ENCODE measurements at regions not wholly inside any gene's neighbourhood (a gene's known extent, or its start where the extent isn't known, plus 50 kb on each side); places are given as distances from the start of the nearest gene placed in this dataset.

GRCh38 chr4:59979061-59979460 lies 1221.1 kb upstream of the ADGRL3 start:
- H3K9me3 ChIP-seq (ENCODE audit: low read length) = no peaks in the 10 kb centered on the region
- POLR2A ChIA-PET = no interaction called here
- no peak overlapping the region for H3K4me3 Mint-ChIP-seq
- H3K27me3 ChIP-seq (ENCODE audit: insufficient read depth, low read length, poor library complexity, severe bottlenecking) = no peaks in the 10 kb centered on the region
- no peak overlapping the region for H3K27ac Mint-ChIP-seq
- no peaks in the 10 kb centered on the region for H3K4me1 Mint-ChIP-seq
- H3K27ac ChIP-seq (ENCODE audit: low read depth, low read length) = no peak overlapping the region
- H3K4me3 ChIP-seq (ENCODE audit: low read length) = no peak overlapping the region
- no peaks in the 10 kb centered on the region for H3K36me3 Mint-ChIP-seq
- no peak for DNase-seq
- H3K27me3 Mint-ChIP-seq = no peaks in the 10 kb centered on the region
- no peaks in the 10 kb centered on the region for H3K36me3 ChIP-seq (ENCODE audit: insufficient read depth, low read length)
- H3K4me1 ChIP-seq (ENCODE audit: insufficient read depth, low read length) = no peaks in the 10 kb centered on the region
- CTCF ChIA-PET = no interaction called here
- H3K9me3 Mint-ChIP-seq = peaks cover 5 to 38% (median 9%) of the 10 kb centered on the region in 5 donors

GRCh38 chr4:59983852-59984251 lies 1216.3 kb upstream of the ADGRL3 start:
- H3K9me3 Mint-ChIP-seq = peaks cover 8 to 47% (median 12%) of the 10 kb centered on the region in 5 donors

GRCh38 chr4:59987289-59987688 lies 1212.8 kb upstream of the ADGRL3 start:
- H3K27ac Mint-ChIP-seq = no peak overlapping the region
- Histone ChIP-seq H3K9me3 (ENCODE audit: low read length) (no peaks in the 10 kb centered on the region), H3K4me1 (ENCODE audit: insufficient read depth, low read length) (no peaks in the 10 kb centered on the region), H3K4me3 (ENCODE audit: low read length) (no peak overlapping the region), H3K27me3 (ENCODE audit: insufficient read depth, low read length, poor library complexity, severe bottlenecking) (no peaks in the 10 kb centered on the region), H3K27ac (ENCODE audit: low read depth, low read length) (no peak overlapping the region), H3K36me3 (ENCODE audit: insufficient read depth, low read length) (no peaks in the 10 kb centered on the region)
- no peak overlapping the region for H3K4me3 Mint-ChIP-seq
- no peaks in the 10 kb centered on the region for H3K36me3 Mint-ChIP-seq
- DNase-seq = no peak
- ChIA-PET POLR2A (no interaction called here), CTCF (no interaction called here)
- H3K27me3 Mint-ChIP-seq = no peaks in the 10 kb centered on the region
- no peaks in the 10 kb centered on the region for H3K4me1 Mint-ChIP-seq
- peaks cover 3 to 42% (median 9%) of the 10 kb centered on the region in 5 donors for H3K9me3 Mint-ChIP-seq

More at GRCh38 chr4:59983852-59984251, 1216.3 kb upstream of the ADGRL3 start:
- Mint-ChIP-seq H3K36me3 (no peaks in the 10 kb centered on the region), H3K4me3 (no peak overlapping the region), H3K27me3 (no peaks in the 10 kb centered on the region), H3K27ac (no peak overlapping the region), H3K4me1 (no peaks in the 10 kb centered on the region)
- H3K9me3 ChIP-seq (ENCODE audit: low read length) = no peaks in the 10 kb centered on the region
- ChIA-PET CTCF (no interaction called here), POLR2A (no interaction called here)
- H3K27me3 ChIP-seq (ENCODE audit: insufficient read depth, low read length, poor library complexity, severe bottlenecking) = no peaks in the 10 kb centered on the region
- H3K36me3 ChIP-seq (ENCODE audit: insufficient read depth, low read length) = no peaks in the 10 kb centered on the region
- no peak overlapping the region for H3K4me3 ChIP-seq (ENCODE audit: low read length)
- H3K27ac ChIP-seq (ENCODE audit: low read depth, low read length) = no peak overlapping the region
- no peaks in the 10 kb centered on the region for H3K4me1 ChIP-seq (ENCODE audit: insufficient read depth, low read length)
- no peak for DNase-seq

GRCh38 chr4:59994118-59994517 lies 1206.0 kb upstream of the ADGRL3 start:
- Mint-ChIP-seq H3K9me3 (peaks cover 1 to 55% (median 15%) of the 10 kb centered on the region in 5 donors), H3K4me1 (no peaks in the 10 kb centered on the region), H3K27me3 (no peaks in the 10 kb centered on the region), H3K4me3 (no peak overlapping the region), H3K36me3 (no peaks in the 10 kb centered on the region), H3K27ac (no peak overlapping the region)
- Histone ChIP-seq H3K9me3 (ENCODE audit: low read length) (no peaks in the 10 kb centered on the region), H3K27me3 (ENCODE audit: insufficient read depth, low read length, poor library complexity, severe bottlenecking) (no peaks in the 10 kb centered on the region), H3K4me1 (ENCODE audit: insufficient read depth, low read length) (no peaks in the 10 kb centered on the region), H3K27ac (ENCODE audit: low read depth, low read length) (no peak overlapping the region), H3K4me3 (ENCODE audit: low read length) (no peak overlapping the region), H3K36me3 (ENCODE audit: insufficient read depth, low read length) (no peaks in the 10 kb centered on the region)
- DNase-seq = no peak
- ChIA-PET POLR2A (no interaction called here), CTCF (no interaction called here)

- H3K27me3 ChIP-seq (ENCODE audit: insufficient read depth, low read length, poor library complexity, severe bottlenecking) = no peaks in the 10 kb centered on the region
- H3K9me3 Mint-ChIP-seq = peaks cover 10 to 43% (median 13%) of the 10 kb centered on the region in 5 donors
- CTCF ChIA-PET = no interaction called here
- no peaks in the 10 kb centered on the region for H3K27me3 Mint-ChIP-seq
- H3K27ac ChIP-seq (ENCODE audit: low read depth, low read length) = no peak overlapping the region
- H3K36me3 Mint-ChIP-seq = no peaks in the 10 kb centered on the region
- no peak overlapping the region for H3K27ac Mint-ChIP-seq
- H3K36me3 ChIP-seq (ENCODE audit: insufficient read depth, low read length) = no peaks in the 10 kb centered on the region
- H3K9me3 ChIP-seq (ENCODE audit: low read length) = peaks cover 3% of the 10 kb centered on the region
- no peak overlapping the region for H3K4me3 Mint-ChIP-seq
- H3K4me3 ChIP-seq (ENCODE audit: low read length) = no peak overlapping the region
- H3K4me1 ChIP-seq (ENCODE audit: insufficient read depth, low read length) = no peaks in the 10 kb centered on the region
- no peak for DNase-seq
- H3K4me1 Mint-ChIP-seq = no peaks in the 10 kb centered on the region
- POLR2A ChIA-PET = no interaction called here
Measured at GRCh38 chr4:60002603-60003337, 1197.4 kb upstream of the ADGRL3 start.

- Mint-ChIP-seq H3K27me3 (no peaks in the 10 kb centered on the region), H3K36me3 (no peaks in the 10 kb centered on the region), H3K4me1 (no peaks in the 10 kb centered on the region), H3K27ac (no peak overlapping the region), H3K4me3 (no peak overlapping the region), H3K9me3 (peaks cover 5 to 28% (median 15%) of the 10 kb centered on the region in 5 donors)
- H3K27ac ChIP-seq (ENCODE audit: low read depth, low read length) = no peak overlapping the region
- H3K9me3 ChIP-seq (ENCODE audit: low read length) = no peaks in the 10 kb centered on the region
- no peaks in the 10 kb centered on the region for H3K4me1 ChIP-seq (ENCODE audit: insufficient read depth, low read length)
- POLR2A ChIA-PET = no interaction called here
- no peak overlapping the region for H3K4me3 ChIP-seq (ENCODE audit: low read length)
- CTCF ChIA-PET = no interaction called here
- no peak for DNase-seq
- H3K27me3 ChIP-seq (ENCODE audit: insufficient read depth, low read length, poor library complexity, severe bottlenecking) = no peaks in the 10 kb centered on the region
- H3K36me3 ChIP-seq (ENCODE audit: insufficient read depth, low read length) = no peaks in the 10 kb centered on the region
Measured at GRCh38 chr4:60013464-60014184, 1186.5 kb upstream of the ADGRL3 start.

- POLR2A ChIA-PET = no interaction called here
Measured at GRCh38 chr4:60016971-60017370, 1183.2 kb upstream of the ADGRL3 start.

GRCh38 chr4:60019180-60019579 lies 1180.9 kb upstream of the ADGRL3 start:
- H3K27ac Mint-ChIP-seq = no peak overlapping the region
- H3K27me3 Mint-ChIP-seq = no peaks in the 10 kb centered on the region
- H3K4me1 Mint-ChIP-seq = no peaks in the 10 kb centered on the region
- Histone ChIP-seq H3K36me3 (ENCODE audit: insufficient read depth, low read length) (no peaks in the 10 kb centered on the region), H3K4me1 (ENCODE audit: insufficient read depth, low read length) (no peaks in the 10 kb centered on the region), H3K27ac (ENCODE audit: low read depth, low read length) (no peak overlapping the region), H3K27me3 (ENCODE audit: insufficient read depth, low read length, poor library complexity, severe bottlenecking) (no peaks in the 10 kb centered on the region), H3K4me3 (ENCODE audit: low read length) (no peak overlapping the region), H3K9me3 (ENCODE audit: low read length) (no peaks in the 10 kb centered on the region)
- H3K4me3 Mint-ChIP-seq = no peak overlapping the region
- ChIA-PET CTCF (no interaction called here), POLR2A (no interaction called here)
- peaks cover 0 to 36% (median 5%) of the 10 kb centered on the region in 5 donors for H3K9me3 Mint-ChIP-seq
- H3K36me3 Mint-ChIP-seq = no peaks in the 10 kb centered on the region
- no peak for DNase-seq

More at GRCh38 chr4:60016971-60017370, 1183.2 kb upstream of the ADGRL3 start:
- CTCF ChIA-PET = no interaction called here
- H3K36me3 ChIP-seq (ENCODE audit: insufficient read depth, low read length) = no peaks in the 10 kb centered on the region
- no peaks in the 10 kb centered on the region for H3K27me3 ChIP-seq (ENCODE audit: insufficient read depth, low read length, poor library complexity, severe bottlenecking)
- no peaks in the 10 kb centered on the region for H3K36me3 Mint-ChIP-seq
- no peak overlapping the region for H3K4me3 Mint-ChIP-seq
- H3K27ac Mint-ChIP-seq = no peak overlapping the region
- no peaks in the 10 kb centered on the region for H3K27me3 Mint-ChIP-seq
- no peaks in the 10 kb centered on the region for H3K4me1 Mint-ChIP-seq
- H3K4me3 ChIP-seq (ENCODE audit: low read length) = no peak overlapping the region
- peaks cover 3 to 36% (median 8%) of the 10 kb centered on the region in 5 donors for H3K9me3 Mint-ChIP-seq
- no peaks in the 10 kb centered on the region for H3K9me3 ChIP-seq (ENCODE audit: low read length)
- no peak for DNase-seq
- H3K4me1 ChIP-seq (ENCODE audit: insufficient read depth, low read length) = no peaks in the 10 kb centered on the region
- H3K27ac ChIP-seq (ENCODE audit: low read depth, low read length) = no peak overlapping the region

Measured in CD8-positive, alpha-beta memory T cell (primary cell).